GM18505 (cell line): ENCODE measurements at regions not wholly inside any gene's neighbourhood (a gene's known extent, or its start where the extent isn't known, plus 50 kb on each side); places are given as distances from the start of the nearest gene placed in this dataset.

Experiments used
- ATAC-seq: cut with Tn5 transposase; IDR thresholded peaks from one replicate; pipeline ENCODE4 v1.9.1; 2021; ENCODE audit not compliant: unreplicated experiment
- POLR2A ChIP-seq: IDR thresholded peaks from 4 replicates; pipeline ENCODE4 v1.6.1; 2011; ENCODE audit warnings: borderline replicate concordance; ENCODE audit not compliant: insufficient read depth, insufficient read length; ENCODE audit errors: extremely low read depth

DNA sequence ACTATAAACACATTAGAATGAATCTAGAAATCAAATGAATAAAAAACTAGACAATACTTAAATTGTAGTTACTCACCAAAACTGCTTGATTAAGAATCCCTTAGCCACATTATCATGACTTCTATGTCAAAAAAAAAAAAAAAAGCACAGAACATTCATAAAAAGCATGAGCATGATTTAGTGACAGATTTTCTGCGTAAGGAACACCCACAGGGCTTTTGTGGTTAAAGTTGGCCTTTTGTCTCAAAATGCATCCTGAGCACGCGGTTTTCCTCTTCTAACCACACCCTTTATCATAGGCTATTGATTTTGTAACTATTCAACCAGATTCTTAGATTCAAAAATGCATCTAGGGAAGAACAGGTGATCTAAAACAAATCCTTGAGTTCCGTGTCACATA is 334.0 kb upstream of the NR2F2 start:
- no peak for ATAC-seq
- TF ChIP-seq POLR2A = no peak

DNA sequence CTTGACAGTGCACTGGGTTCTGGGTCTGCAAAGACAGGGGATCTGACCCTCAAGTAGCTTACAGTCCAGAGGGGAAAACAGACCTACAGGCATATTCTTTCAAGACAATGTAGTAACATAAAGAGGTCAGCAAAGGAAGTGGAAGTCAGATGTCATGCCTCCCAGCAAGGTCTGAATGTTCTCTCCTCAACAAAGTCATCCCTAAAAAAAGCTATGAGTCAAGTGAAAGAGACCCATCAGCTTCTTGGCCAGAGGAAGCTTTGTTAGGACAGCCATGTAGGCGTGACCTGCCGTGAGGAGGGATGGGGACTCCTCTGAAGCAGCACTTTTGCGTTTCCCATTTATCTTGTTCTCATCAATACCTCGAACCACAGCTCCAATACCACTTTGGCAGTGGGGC is 331.6 kb upstream of the NR2F2 start:
- ATAC-seq = no peak
- no peak for TF ChIP-seq POLR2A

DNA sequence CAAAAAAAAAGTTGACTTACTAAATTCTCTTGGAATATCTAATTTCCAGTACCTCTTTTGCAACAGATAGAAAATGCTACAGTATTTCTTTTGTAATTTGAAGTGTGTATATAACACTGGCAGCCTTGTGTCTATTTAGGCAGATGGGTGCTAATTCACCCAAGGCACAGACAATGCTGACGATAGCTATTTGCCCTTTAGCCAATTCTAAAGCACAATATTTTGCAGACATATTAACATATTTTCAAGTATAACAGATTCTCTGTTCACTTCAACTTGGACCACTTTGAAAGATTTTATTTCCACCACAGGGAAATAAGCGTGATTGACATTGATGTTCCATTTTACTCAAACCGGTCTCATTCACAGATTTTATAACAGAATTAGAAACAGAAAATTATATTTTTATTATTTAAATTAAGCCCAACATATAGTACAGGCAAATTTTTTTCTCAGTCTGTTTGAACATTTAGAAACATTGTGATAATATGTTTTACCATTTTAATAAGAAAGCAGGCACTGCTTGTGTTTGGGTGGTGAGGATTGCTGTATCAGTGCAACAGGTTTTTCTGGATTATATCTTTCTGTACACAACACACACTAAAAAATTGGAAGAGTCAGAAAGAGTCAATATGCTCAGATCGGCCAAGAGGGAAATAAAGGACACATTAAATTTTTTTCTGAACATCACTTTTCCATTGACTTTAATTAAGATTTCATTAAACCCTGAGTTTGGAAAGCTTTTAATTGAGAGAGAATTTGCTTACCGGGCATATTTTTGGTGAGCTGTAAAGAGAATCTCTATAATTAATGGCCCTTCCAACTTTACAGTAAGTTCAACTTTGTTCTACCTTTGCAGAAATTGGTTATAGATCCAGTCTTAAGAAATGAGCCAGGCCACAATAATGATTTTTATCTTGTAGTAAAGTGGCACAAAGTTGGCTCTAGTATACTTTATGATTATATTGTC is 327.3 kb upstream of the NR2F2 start:
- TF ChIP-seq POLR2A = no peak
- no peak for ATAC-seq

DNA sequence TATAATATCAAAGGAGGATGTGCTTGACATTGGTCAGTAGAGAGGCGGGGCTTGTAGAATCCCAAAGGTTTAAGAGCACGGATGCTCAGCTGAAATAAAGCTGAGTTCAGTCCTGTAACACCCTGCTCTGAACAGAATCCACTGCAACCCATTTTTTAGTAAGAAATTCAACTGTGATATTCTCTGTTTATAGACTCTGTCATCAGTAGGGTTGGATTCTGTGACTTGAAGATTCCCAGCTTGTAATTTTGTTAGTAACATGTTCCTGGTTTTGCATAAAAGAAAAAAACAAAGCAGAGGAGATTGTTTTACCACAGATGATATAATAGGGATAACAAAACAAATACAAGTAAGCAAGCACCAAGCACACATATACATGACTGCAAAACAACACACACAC is 324.6 kb upstream of the NR2F2 start:
- ATAC-seq = no peak
- no peak for TF ChIP-seq POLR2A

DNA sequence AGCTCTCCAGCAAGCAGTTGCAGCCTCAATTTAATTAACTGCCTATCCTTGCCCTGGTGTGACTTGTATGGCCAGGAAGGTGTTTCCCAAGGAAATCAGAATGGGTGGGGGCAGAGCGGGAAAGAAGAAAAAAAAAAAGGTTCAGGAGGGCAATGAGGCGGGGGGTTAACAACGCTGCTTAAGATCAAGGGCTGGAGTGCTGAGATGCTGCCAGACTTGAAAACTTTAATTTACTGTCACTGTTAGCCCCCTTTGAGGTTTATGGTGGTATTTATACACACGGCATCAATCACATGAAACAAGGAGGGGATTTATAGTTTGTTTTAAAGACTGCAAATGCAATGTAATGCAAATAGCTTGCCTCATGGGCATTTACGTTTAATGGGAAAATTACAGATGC is 319.4 kb upstream of the NR2F2 start:
- no peak for TF ChIP-seq POLR2A
- ATAC-seq = no peak

DNA sequence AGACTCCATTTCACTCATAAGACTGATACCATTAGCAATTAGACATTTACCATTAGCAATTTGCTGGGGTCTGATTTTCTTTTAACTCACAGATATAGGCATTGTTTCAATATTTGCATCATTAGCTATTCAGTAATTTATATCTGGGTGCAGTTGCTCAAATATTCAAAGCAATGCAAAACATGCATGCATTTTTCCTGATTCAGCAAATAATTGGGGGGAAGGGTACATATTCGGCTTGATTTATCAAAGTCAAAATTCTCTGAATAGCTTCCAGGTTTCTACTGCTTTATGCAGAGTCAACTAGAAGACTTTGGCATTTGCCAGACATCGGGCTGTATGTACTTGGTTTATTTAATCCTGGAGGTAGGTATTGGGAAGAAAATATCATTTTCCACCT is 315.6 kb upstream of the NR2F2 start:
- no peak for ATAC-seq
- no peak for TF ChIP-seq POLR2A

DNA sequence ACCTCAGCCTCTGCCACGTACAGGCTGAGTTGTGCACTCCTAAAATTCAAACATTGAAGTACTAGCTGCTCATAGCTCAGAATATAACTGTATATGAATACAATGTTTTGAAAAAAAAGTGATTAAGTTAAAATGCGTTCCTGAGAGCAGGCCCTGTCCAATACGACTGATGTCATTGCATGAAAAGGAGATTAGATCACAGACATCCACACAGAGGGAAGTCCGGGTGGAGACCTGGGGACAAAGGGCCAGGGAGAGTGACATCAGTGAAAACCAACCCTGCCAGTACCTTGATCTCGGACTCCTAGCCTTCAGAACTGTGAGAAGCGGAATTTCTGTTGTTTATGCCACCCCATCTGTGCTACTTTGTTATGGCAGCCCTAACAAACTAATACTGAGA is 311.4 kb upstream of the NR2F2 start:
- no peak for TF ChIP-seq POLR2A

DNA sequence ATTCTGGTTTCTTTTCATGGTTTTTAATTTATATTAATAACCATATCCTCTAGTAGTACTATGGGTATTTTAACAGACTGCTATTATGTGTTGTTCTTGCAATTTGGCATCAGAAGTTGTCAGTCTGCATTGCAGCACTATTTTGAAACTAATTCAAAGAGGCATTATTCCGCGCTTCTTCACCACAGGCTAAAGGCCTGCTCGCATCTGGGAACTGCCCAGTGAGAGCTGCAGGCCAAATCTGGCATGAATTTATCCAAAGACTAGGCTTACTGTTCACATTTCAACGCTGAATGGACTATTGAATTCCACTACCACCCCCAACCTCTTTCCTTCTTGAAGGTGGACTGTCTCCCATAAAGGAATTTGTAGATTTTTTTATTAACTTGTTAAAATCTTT is 310.4 kb upstream of the NR2F2 start:
- no peak for ATAC-seq
- no peak for TF ChIP-seq POLR2A

More for the DNA sequence above, 311.4 kb upstream of the NR2F2 start:
- no peak for ATAC-seq

DNA sequence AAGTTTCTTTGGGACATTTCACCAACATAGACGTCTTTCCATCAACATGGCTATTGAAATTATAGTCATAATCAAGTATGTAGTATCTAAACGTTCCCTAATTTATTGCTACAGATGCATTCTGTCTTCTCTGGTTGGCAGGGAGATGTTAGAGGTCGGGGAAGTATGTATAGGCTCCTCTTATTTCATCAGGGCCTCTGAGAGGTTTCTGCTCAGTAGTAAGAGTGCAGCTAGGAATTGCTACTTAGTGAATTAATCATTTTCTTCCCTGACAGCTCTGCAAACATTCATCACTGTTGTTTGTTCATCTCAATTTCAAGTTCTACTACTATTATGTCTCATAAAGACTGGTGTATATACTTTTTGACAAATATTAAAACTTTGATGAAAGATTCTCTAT is 309.7 kb upstream of the NR2F2 start:
- ATAC-seq = no peak

DNA sequence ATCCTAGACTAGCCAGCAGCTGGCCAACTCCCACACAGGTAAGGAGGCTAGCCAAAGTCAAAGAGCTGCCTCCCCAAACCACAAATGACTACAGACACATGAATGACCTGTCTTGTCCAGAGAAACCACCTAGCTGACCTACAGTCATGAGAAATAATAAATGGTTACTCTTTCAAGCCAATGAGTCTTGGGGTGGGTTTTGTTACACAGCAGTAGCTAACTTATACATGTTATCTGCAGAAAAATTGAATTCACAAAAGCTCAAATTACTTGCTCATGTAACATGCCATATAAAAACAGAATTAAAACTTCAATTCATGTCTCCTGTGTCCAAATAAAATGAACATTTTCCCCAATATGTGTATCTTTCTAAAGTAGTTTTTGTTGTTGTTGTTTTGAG is 307.4 kb upstream of the NR2F2 start:
- no peak for TF ChIP-seq POLR2A
- ATAC-seq = no peak

More for the DNA sequence above, 309.7 kb upstream of the NR2F2 start:
- no peak for TF ChIP-seq POLR2A

DNA sequence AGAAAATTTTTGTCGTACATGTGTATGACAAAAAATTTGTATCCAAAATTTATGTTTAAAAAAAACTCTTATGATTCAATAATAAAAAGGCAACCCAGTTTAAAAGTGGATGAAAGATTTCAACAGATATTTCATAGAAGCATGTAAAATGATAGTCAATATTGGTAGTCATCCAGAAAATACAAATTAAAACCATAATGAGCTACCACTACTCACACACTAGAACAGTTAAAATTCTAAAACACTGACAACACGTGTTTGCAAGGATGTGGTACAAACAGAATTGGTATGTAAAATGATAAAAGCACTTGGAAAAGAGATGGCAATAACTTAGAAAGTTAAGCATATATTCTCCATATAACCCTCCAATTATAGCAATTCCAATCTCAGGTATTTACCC is 303.0 kb upstream of the NR2F2 start:
- no peak for TF ChIP-seq POLR2A
- ATAC-seq = no peak

DNA sequence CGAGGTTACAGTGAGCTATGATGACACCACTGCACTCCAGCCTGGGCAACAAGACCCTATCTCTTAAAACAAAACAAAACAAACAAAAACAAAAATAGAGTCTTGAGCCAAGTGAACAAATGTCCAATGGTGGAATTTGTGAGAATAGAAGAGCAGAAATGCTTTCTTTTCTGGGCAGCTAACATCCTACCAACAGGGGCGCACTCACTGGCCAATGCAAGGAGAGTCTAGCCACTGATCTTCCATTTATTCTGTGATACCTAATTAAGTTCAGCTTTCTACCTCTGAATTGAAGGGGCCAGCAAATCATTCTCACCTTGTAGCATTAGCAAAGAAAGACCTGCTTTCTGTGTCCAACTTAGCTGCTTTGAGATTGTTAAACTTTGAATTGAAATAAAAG is 301.9 kb upstream of the NR2F2 start:
- no peak for TF ChIP-seq POLR2A
- no peak for ATAC-seq

DNA sequence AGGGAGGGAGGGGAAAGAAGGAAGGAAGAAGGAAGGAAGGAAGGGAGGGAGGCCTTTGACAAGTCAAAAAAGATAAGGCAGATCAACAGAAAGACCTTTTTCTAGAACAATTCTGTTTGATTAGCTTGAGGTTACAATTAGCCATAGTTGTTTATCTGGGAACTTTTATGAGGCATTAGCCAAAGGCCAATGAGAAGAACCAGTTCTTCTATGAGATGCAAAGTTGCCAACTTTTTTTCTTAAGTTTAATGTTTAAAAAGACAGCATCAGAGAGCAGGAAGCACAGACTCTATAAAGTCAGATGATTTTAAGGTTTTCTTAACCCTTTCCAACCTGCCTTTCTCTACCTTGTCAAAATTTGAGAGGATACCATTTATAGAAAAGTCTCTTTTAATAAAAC is 301.3 kb upstream of the NR2F2 start:
- ATAC-seq = no peak
- no peak for TF ChIP-seq POLR2A

DNA sequence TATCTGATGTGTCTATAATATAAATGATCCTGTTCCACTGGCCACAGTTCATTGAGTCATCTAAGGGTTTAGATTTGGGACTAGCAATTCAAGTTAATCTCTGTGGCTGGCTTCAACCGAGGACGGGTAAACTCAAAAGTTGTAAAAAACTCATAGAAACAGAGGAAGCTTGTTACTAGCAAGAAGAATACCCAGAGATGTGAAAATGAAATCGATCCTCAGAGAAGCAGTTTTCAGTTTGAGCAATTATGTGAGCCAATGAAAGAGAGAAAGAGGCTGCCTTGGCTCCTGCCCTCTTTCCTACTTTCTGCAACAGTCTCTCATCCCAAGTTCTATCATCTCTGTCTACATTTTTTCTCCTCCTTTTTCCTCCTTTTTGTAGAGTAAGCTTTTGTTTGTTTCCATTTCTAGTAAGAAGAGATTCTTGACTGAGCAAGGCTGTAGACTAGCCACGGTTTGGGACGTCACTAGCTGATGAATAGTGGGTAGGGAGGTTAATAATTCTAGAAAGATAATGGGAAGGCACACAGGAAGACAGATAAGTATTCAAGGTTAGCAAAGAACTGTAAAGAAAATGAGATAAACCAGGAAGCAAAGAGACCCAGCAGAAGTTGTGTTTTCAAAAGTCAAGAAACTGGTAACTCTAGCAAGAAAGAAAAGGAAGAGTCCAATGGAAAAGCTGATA is 298.9 kb upstream of the NR2F2 start:
- no peak for ATAC-seq
- no peak for TF ChIP-seq POLR2A

DNA sequence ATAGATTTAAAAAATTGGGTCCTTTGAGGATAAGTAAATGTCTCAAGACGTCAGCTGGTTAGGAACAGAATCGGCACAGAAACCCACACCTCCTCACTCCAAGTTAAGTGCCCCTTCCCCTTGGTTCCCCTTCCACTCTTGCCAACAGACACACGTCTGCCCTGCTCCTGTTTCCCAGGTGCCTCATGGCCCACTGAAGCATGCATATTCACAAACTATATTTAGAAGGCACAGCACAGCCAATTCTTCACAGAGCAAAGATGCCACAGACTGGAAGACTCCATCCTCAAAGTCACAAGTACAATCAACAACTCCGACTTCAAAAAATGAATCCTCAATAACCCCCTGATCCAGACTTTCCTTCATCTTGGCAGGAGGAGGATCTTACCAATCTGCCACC is 295.4 kb upstream of the NR2F2 start:
- no peak for TF ChIP-seq POLR2A
- ATAC-seq = no peak

DNA sequence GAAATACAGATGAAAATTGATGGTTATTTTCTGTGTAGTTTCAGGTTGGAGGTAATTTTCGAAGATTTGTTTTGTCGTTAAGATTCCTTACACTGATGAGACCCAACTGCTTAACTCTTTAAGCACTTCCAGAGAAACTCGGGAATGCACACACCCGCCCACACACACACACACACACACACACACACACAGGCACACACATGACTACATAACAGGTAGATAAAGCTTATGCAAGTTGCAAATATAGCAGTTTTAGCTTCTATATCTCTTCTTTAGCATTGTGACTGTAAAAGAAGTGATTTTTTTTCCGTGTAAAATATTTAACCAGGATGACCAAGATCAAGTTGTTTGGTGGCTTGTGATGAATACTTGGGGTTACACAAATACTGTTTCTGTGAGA is 294.9 kb upstream of the NR2F2 start:
- TF ChIP-seq POLR2A = no peak
- ATAC-seq = no peak
